Chondrocyte (in vitro differentiated cells): ENCODE measurements at regions not wholly inside any gene's neighbourhood (a gene's known extent, or its start where the extent isn't known, plus 50 kb on each side); places are given as distances from the start of the nearest gene placed in this dataset.

Experiments
- DNase-seq: peaks from one replicate; pipeline ENCODE4 v3.0.0; 2021; ENCODE audit warnings: mixed read lengths, low spot score
- H3K27ac Mint-ChIP-seq: one replicate; pipeline ENCODE4 v1.8.0; 2021; ENCODE audit warnings: mild to moderate bottlenecking, moderate library complexity, mixed read lengths; ENCODE audit not compliant: unreplicated experiment
- H3K27me3 Mint-ChIP-seq: 2 replicates; pipeline ENCODE4 v1.8.0; 2021; ENCODE audit warnings: low read depth, mixed read lengths
- H3K36me3 Mint-ChIP-seq: 2 replicates; pipeline ENCODE4 v1.8.0; 2021; ENCODE audit warnings: low read depth, mixed read lengths
- H3K4me1 Mint-ChIP-seq: 2 replicates; pipeline ENCODE4 v1.8.0; 2021; ENCODE audit warnings: low read depth, mild to moderate bottlenecking, mixed read lengths
- H3K4me3 Mint-ChIP-seq: one replicate; pipeline ENCODE4 v1.8.0; 2021; ENCODE audit warnings: mild to moderate bottlenecking, moderate library complexity, mixed read lengths; ENCODE audit not compliant: unreplicated experiment
- H3K9me3 Mint-ChIP-seq: 2 replicates; pipeline ENCODE4 v1.8.0; 2021; ENCODE audit warnings: low read depth, mixed read lengths
- CTCF ChIP-seq: fragments of 200-600 bp; sonication (generic); IDR thresholded peaks from 2 replicates; pipeline ENCODE4 v1.5.0; 2021; ENCODE audit warnings: antibody characterized with exemption, mild to moderate bottlenecking, moderate library complexity

DNA sequence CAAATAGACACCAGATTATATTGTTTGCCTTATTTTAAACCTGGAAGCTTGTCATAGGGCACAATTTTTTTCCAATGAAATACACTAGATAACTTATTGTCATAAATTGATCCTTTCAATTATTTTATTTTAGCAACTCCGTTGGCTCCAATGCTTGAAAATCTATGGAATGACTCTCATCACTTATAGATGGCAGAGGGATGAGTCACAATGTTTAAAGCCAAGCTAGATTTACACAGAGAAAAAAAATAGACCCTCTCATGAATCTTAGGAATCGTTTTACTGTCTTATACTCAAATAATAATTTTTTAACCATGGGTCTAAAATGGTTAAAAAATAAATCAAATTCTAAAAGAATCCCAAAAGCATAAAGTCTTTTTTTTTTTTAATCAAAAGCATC, 1276.6 kb upstream of the FLRT2 start:
- DNase-seq: no peak
- Mint-ChIP-seq H3K4me1 (peaks cover 22% of the 10 kb centered on the region), H3K27me3 (no peaks in the 10 kb centered on the region), H3K4me3 (no peak overlapping the region), H3K36me3 (no peaks in the 10 kb centered on the region), H3K9me3 (no peaks in the 10 kb centered on the region), H3K27ac (no peak overlapping the region)
- TF ChIP-seq CTCF: no peak

DNA sequence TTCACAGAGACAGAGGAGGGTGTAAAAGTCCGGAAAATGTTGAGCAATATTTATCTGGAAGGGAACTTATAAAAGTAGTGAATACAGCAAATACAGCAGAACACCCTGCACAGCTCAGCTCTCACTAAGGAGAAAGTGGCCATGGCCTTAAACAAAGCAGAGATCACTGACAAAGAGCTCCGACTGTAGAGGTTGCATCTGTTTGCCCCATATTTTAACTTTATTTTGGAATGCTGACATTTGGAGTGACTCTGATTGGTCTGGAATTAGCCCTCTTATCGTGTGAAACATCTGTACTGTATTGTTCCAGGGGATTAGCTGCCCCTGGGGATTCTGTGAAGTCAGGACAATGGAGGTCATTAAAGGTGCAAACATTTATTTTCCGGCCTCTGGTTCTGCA, 1275.7 kb upstream of the FLRT2 start:
- H3K9me3 Mint-ChIP-seq: no peaks in the 10 kb centered on the region
- TF ChIP-seq CTCF: no peak
- no peak overlapping the region for H3K4me3 Mint-ChIP-seq
- H3K27ac Mint-ChIP-seq: no peak overlapping the region
- DNase-seq: no peak
- peaks cover 22% of the 10 kb centered on the region for H3K4me1 Mint-ChIP-seq
- H3K27me3 Mint-ChIP-seq: no peaks in the 10 kb centered on the region
- no peaks in the 10 kb centered on the region for H3K36me3 Mint-ChIP-seq

DNA sequence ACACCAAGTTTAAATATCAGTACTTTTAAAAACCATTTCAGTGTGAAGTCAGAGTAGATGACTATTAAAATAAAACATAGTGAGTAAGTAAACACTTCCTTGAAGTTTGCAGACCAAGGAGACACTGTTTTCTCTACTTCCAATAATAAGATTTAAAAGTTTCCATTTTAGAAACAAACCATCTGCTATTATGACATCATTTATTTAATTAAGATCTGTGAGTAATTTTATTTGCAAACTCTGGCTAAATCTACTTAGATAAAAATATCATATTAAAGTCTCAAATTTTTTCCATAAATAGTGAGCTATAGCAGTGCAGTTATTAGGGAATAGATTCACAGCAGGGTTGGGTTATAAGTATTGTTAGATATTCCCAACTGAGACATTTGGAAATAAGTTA, 1267.0 kb upstream of the FLRT2 start:
- peaks cover 4% of the 10 kb centered on the region for H3K9me3 Mint-ChIP-seq
- no peaks in the 10 kb centered on the region for H3K27me3 Mint-ChIP-seq
- DNase-seq: no peak
- no peaks in the 10 kb centered on the region for H3K4me1 Mint-ChIP-seq
- no peak for TF ChIP-seq CTCF
- H3K36me3 Mint-ChIP-seq: no peaks in the 10 kb centered on the region
- H3K27ac Mint-ChIP-seq: no peak overlapping the region
- no peak overlapping the region for H3K4me3 Mint-ChIP-seq

GRCh38 chr14:84272290-84272721, 1257.6 kb upstream of the FLRT2 start:
- H3K4me3 Mint-ChIP-seq: no peak overlapping the region
- no peaks in the 10 kb centered on the region for H3K36me3 Mint-ChIP-seq
- no peak for DNase-seq
- no peak for TF ChIP-seq CTCF
- H3K4me1 Mint-ChIP-seq: peaks cover 14% of the 10 kb centered on the region
- no peaks in the 10 kb centered on the region for H3K9me3 Mint-ChIP-seq
- H3K27me3 Mint-ChIP-seq: no peaks in the 10 kb centered on the region
- no peak overlapping the region for H3K27ac Mint-ChIP-seq

DNA sequence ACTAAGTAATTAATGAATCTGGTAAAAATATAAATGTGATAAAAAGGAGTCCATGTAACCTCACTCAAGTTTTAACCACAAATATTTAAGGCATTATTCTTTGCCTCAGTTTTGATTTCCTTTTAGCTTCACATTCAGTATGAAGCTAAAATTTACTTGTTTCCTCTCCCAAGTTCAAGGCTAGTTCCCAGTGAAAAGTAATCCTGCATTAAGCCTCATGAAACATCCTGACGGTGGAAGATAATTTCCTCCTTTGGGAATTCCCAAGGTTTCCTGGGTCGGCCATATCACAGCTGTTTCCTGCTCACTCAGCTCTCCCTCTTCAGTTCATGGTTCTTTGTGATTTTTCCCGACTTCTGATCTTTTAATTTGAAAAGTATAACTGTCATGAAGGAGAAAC, 1256.8 kb upstream of the FLRT2 start:
- DNase-seq: no peak
- no peak overlapping the region for H3K4me3 Mint-ChIP-seq
- no peaks in the 10 kb centered on the region for H3K36me3 Mint-ChIP-seq
- H3K4me1 Mint-ChIP-seq: peaks cover 14% of the 10 kb centered on the region
- TF ChIP-seq CTCF: no peak
- H3K27ac Mint-ChIP-seq: no peak overlapping the region
- H3K9me3 Mint-ChIP-seq: no peaks in the 10 kb centered on the region
- no peaks in the 10 kb centered on the region for H3K27me3 Mint-ChIP-seq
